ENCODE measurements at regions not wholly inside any gene's neighbourhood (a gene's known extent, or its start where the extent isn't known, plus 50 kb on each side); places are given as distances from the start of the nearest gene placed in this dataset.
"Not testable (repeated sequence)": the region's sequence is repeated elsewhere in the genome, so short reads cannot be mapped to it uniquely, and the experiment has no call there.

GRCh38 chr2:129918604-129919003 is 60.9 kb upstream of the RAB6C start:
- DNase-seq (ENCODE audit: low spot score), result no peak

DNA sequence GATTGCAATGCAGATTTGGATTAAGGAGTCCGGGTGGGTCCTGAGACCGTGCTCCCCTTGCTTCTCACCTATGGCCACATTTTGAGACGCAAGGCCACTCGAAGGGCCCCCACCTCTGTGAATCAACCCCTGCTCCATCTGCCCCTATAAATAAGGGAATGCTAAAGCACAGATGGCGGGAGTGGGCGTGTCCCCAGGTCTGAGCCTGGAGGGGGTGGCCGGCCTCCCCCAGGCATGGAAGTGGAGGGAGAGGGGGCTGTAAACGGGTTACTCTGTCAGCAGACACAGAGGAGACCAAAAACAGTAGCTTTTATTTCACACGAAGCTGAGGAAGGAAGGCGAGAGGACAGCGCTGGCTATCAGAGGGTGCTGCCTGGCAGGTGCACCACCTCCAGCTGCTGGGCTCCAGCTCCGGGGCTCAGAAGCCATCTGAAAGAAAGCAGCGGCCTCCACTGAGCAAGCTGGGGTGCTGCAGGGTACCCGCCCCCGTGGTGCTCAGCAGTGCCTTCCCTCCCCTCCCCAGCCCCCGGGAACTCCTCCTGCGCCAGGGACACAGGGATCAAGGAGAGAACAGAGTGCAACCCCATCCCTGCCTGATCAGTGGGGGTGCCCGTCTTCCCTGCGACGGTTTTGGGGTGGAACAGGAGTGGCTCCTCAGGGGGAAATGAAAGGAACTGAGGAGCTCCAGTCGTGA is 56.7 kb upstream of the RAB6C start:
- DNase-seq (ENCODE audit: low spot score), result no peak

- DNase-seq (ENCODE audit: low spot score), result peak; percentile 54
Observed at GRCh38 chr2:129923265-129924091, 56.0 kb upstream of the RAB6C start.

GRCh38 chr2:129924115-129924514 is 55.4 kb upstream of the RAB6C start:
- not testable (repeated sequence) for DNase-seq (ENCODE audit: low spot score)

- no peak for DNase-seq (ENCODE audit: low spot score)
Observed at GRCh38 chr2:129925381-129925780, 54.1 kb upstream of the RAB6C start.

DNA sequence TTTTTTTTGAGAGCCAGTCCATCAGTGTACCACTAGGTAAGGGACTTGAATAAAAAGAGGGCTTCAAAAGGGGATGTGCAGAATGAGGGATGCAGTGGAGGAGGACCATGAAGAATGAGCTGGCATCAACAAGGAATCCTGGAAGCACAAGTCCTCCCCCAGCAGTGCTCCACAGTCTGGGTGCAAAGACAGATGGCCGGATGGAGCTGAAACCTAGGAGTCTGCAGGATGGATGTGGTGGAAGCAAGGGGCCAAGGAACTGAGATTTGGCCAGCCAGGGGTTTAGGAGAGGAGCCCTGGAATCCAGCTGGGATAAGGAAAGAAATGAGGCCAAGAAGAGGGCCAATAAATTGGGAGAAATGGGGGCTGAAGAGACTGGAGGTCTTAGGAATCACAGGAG is 51.8 kb upstream of the RAB6C start:
- no peak for DNase-seq (ENCODE audit: low spot score)

GRCh38 chr2:129929321-129930290 is 49.9 kb upstream of the RAB6C start:
- no peak for DNase-seq (ENCODE audit: low spot score)
